Neural cell (in vitro differentiated cells): ENCODE measurements at regions not wholly inside any gene's neighbourhood (a gene's known extent, or its start where the extent isn't known, plus 50 kb on each side); places are given as distances from the start of the nearest gene placed in this dataset.

Source experiments
- H2AFZ ChIP-seq: fragments of 200-600, 300-800 bp; sonication (generic), shearing (Covaris generic); 2 replicates; pipeline ENCODE4 v1.6.0; 2014; ENCODE audit warnings: low read depth, mild to moderate bottlenecking, antibody characterized with exemption, low read length, moderate library complexity
- H3F3A ChIP-seq: fragments of 200-600 bp; shearing (Covaris generic); 2 replicates; pipeline ENCODE4 v1.6.1; 2016; ENCODE audit warnings: mild to moderate bottlenecking, moderate library complexity, mixed read lengths, antibody characterized with exemption, low read length; ENCODE audit not compliant: insufficient read depth, poor library complexity, severe bottlenecking
- H3K27ac ChIP-seq: fragments of 200-600, 300-800 bp; sonication (generic), shearing (Covaris generic); 2 replicates; pipeline ENCODE4 v1.5.1; 2014; ENCODE audit warnings: mild to moderate bottlenecking, low read length, moderate library complexity
- H3K27me3 ChIP-seq: fragments of 300-800, 200-600 bp; sonication (generic), shearing (Covaris generic); 2 replicates; pipeline ENCODE4 v1.6.0; 2014; ENCODE audit warnings: mild to moderate bottlenecking, low read depth, low read length, moderate library complexity; ENCODE audit not compliant: insufficient read depth
- H3K36me3 ChIP-seq: fragments of 300-800, 200-600 bp; sonication (generic), shearing (Covaris generic); 2 replicates; pipeline ENCODE4 v1.5.1; 2014; ENCODE audit warnings: mild to moderate bottlenecking, antibody characterized with exemption, low read length, moderate library complexity; ENCODE audit not compliant: insufficient read depth
- H3K4me2 ChIP-seq: fragments of 300-800, 200-600 bp; sonication (generic), shearing (Covaris generic); 2 replicates; pipeline ENCODE4 v1.6.0; 2014; ENCODE audit warnings: mild to moderate bottlenecking, low read length
- H3K4me3 ChIP-seq: fragments of 300-800, 200-600 bp; sonication (generic), shearing (Covaris generic); 2 replicates; pipeline ENCODE4 v1.5.1; 2014; ENCODE audit warnings: mild to moderate bottlenecking, low read length, moderate library complexity
- H3K79me2 ChIP-seq: fragments of 200-600 bp; shearing (Covaris generic); replicated peaks from 2 replicates; pipeline ENCODE4 v1.6.0; 2014; ENCODE audit warnings: mild to moderate bottlenecking, low read length, moderate library complexity; ENCODE audit not compliant: insufficient read depth
- H3K9ac ChIP-seq: fragments of 300-800, 200-600 bp; sonication (generic), shearing (Covaris generic); 2 replicates; pipeline ENCODE4 v1.6.1; 2016; ENCODE audit warnings: mild to moderate bottlenecking, low read length, mixed read lengths
- H3K9me2 ChIP-seq: fragments of 200-600 bp; shearing (Covaris generic); 2 replicates; pipeline ENCODE4 v1.6.1; 2016; ENCODE audit warnings: mild to moderate bottlenecking, low read length, mixed read lengths; ENCODE audit not compliant: insufficient read depth
- H3K9me3 ChIP-seq: fragments of 200-600, 300-800 bp; sonication (generic), shearing (Covaris generic); 2 replicates; pipeline ENCODE4 v1.6.1; 2016; ENCODE audit warnings: mild to moderate bottlenecking, mixed run types, low read length, moderate library complexity, mixed read lengths
- H4K20me1 ChIP-seq: fragments of 200-600 bp; shearing (Covaris generic); 2 replicates; pipeline ENCODE4 v1.6.1; 2016; ENCODE audit warnings: mild to moderate bottlenecking, mixed run types; ENCODE audit not compliant: insufficient read depth
- EP300 ChIP-seq: fragments of 450-650 bp; conservative IDR thresholded peaks from 2 replicates; pipeline ENCODE4 v1.6.1; 2014; ENCODE audit warnings: antibody characterized with exemption, mild to moderate bottlenecking, moderate library complexity; ENCODE audit not compliant: poor library complexity, severe bottlenecking
- EZH2 ChIP-seq: fragments of 200-600, 300-800 bp; shearing (Covaris generic), sonication (generic); IDR thresholded peaks from 2 replicates; pipeline ENCODE4 v1.6.1; 2014; ENCODE audit warnings: antibody characterized with exemption, low read length, borderline replicate concordance, mild to moderate bottlenecking; ENCODE audit not compliant: insufficient read depth, poor library complexity, severe bottlenecking
- MXI1 ChIP-seq: fragments of 450-650 bp; conservative IDR thresholded peaks from 2 replicates; pipeline ENCODE4 v1.6.1; 2014; ENCODE audit warnings: antibody characterized with exemption, mild to moderate bottlenecking; ENCODE audit not compliant: poor library complexity, severe bottlenecking
- POLR2AphosphoS5 ChIP-seq: IDR thresholded peaks from 2 replicates; pipeline ENCODE4 v1.6.1; 2012
- RAD21 ChIP-seq: fragments of 450-650 bp; conservative IDR thresholded peaks from 2 replicates; pipeline ENCODE4 v1.6.1; 2014; ENCODE audit warnings: antibody characterized with exemption, mild to moderate bottlenecking, moderate library complexity
- SMC3 ChIP-seq: fragments of 450-650 bp; conservative IDR thresholded peaks from 2 replicates; pipeline ENCODE4 v1.6.1; 2014; ENCODE audit warnings: antibody characterized with exemption, mild to moderate bottlenecking, moderate library complexity; ENCODE audit not compliant: poor library complexity
- TAF1 ChIP-seq: IDR thresholded peaks from 2 replicates; pipeline ENCODE4 v1.6.1; 2012; ENCODE audit warnings: low read depth
- TF ChIP-seq, protein P1 (sequence below): IDR thresholded peaks from 2 replicates; pipeline ENCODE4 v1.6.1; 2012; ENCODE audit warnings: borderline replicate concordance
- TF ChIP-seq, protein P2 (sequence below): fragments of 450-650 bp; IDR thresholded peaks from 2 replicates; pipeline ENCODE4 v1.5.1; 2014; ENCODE audit warnings: antibody characterized with exemption, mild to moderate bottlenecking, moderate library complexity; ENCODE audit not compliant: poor library complexity, severe bottlenecking

DNA sequence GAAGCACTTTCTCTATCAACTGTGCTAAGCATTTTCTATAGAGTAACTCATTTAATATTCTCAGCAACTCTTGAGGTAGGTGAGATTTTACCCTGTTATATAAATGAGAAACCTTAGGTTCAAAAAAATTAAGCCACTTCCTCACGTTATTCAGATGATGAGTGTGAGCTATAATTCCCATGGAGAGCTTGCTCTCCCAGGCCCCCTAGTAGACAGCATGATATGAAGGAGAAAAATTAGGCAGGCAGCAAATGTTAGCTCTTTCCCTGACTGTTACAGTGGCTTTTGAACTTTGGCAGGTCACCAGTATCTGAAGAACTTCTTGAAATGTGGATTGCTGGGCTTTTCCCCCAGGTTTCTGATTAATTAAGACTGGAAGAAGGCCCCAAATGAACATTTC is 753.1 kb downstream of the NCAM2 start:
- Histone ChIP-seq H3K27me3 (no peaks in the 10 kb centered on the region), H3F3A (no peaks in the 10 kb centered on the region), H3K79me2 (no peaks in the 10 kb centered on the region), H3K9ac (no peak overlapping the region), H4K20me1 (no peaks in the 10 kb centered on the region), H3K4me3 (no peak overlapping the region), H3K4me2 (no peak overlapping the region), H3K9me2 (no peaks in the 10 kb centered on the region), H3K9me3 (no peaks in the 10 kb centered on the region), H2AFZ (no peak overlapping the region), H3K36me3 (no peaks in the 10 kb centered on the region), H3K27ac (no peak overlapping the region)
- no peak for TF ChIP-seq RAD21
- TF ChIP-seq, protein P1, sequence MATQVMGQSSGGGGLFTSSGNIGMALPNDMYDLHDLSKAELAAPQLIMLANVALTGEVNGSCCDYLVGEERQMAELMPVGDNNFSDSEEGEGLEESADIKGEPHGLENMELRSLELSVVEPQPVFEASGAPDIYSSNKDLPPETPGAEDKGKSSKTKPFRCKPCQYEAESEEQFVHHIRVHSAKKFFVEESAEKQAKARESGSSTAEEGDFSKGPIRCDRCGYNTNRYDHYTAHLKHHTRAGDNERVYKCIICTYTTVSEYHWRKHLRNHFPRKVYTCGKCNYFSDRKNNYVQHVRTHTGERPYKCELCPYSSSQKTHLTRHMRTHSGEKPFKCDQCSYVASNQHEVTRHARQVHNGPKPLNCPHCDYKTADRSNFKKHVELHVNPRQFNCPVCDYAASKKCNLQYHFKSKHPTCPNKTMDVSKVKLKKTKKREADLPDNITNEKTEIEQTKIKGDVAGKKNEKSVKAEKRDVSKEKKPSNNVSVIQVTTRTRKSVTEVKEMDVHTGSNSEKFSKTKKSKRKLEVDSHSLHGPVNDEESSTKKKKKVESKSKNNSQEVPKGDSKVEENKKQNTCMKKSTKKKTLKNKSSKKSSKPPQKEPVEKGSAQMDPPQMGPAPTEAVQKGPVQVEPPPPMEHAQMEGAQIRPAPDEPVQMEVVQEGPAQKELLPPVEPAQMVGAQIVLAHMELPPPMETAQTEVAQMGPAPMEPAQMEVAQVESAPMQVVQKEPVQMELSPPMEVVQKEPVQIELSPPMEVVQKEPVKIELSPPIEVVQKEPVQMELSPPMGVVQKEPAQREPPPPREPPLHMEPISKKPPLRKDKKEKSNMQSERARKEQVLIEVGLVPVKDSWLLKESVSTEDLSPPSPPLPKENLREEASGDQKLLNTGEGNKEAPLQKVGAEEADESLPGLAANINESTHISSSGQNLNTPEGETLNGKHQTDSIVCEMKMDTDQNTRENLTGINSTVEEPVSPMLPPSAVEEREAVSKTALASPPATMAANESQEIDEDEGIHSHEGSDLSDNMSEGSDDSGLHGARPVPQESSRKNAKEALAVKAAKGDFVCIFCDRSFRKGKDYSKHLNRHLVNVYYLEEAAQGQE = no peak
- TF ChIP-seq SMC3 = no peak

DNA sequence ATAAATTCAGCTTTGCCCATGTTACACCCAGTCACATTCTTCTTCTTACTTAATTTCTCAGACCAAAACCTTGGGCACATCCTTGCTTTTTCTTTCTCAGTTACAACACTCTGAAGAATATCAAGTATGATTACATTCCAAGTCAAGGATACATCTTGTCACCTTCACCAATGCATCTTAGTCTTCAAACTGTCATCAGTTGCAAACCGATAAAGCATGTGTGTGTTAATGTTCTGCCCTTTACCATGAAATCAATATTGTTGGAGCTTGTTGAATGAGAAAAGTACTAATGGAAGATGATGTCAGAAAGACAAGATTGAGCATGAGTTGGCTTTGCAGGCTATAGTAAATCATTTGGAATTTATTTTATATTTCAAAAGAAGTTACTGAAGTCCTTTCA is 764.6 kb downstream of the NCAM2 start:
- no peaks in the 10 kb centered on the region for H3K79me2 ChIP-seq
- no peak overlapping the region for H2AFZ ChIP-seq
- H4K20me1 ChIP-seq = no peaks in the 10 kb centered on the region
- no peaks in the 10 kb centered on the region for H3K36me3 ChIP-seq
- H3K4me2 ChIP-seq = no peak overlapping the region
- TF ChIP-seq TAF1 = no peak
- TF ChIP-seq EZH2 = no peak
- TF ChIP-seq, protein P2, sequence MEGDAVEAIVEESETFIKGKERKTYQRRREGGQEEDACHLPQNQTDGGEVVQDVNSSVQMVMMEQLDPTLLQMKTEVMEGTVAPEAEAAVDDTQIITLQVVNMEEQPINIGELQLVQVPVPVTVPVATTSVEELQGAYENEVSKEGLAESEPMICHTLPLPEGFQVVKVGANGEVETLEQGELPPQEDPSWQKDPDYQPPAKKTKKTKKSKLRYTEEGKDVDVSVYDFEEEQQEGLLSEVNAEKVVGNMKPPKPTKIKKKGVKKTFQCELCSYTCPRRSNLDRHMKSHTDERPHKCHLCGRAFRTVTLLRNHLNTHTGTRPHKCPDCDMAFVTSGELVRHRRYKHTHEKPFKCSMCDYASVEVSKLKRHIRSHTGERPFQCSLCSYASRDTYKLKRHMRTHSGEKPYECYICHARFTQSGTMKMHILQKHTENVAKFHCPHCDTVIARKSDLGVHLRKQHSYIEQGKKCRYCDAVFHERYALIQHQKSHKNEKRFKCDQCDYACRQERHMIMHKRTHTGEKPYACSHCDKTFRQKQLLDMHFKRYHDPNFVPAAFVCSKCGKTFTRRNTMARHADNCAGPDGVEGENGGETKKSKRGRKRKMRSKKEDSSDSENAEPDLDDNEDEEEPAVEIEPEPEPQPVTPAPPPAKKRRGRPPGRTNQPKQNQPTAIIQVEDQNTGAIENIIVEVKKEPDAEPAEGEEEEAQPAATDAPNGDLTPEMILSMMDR = no peak
- no peak for TF ChIP-seq MXI1
- no peak for TF ChIP-seq SMC3
- no peak for TF ChIP-seq RAD21
- no peak for TF ChIP-seq POLR2AphosphoS5
- no peak for TF ChIP-seq EP300
- TF ChIP-seq, protein P1 = no peak
- H3K9me2 ChIP-seq = no peaks in the 10 kb centered on the region
- H3K27ac ChIP-seq = no peak overlapping the region
- no peaks in the 10 kb centered on the region for H3F3A ChIP-seq
- no peaks in the 10 kb centered on the region for H3K9me3 ChIP-seq
- no peaks in the 10 kb centered on the region for H3K27me3 ChIP-seq
- no peak overlapping the region for H3K4me3 ChIP-seq
- H3K9ac ChIP-seq = no peak overlapping the region
